ENCODE measurements at regions not wholly inside any gene's neighbourhood (a gene's known extent, or its start where the extent isn't known, plus 50 kb on each side); places are given as distances from the start of the nearest gene placed in this dataset.

DNA sequence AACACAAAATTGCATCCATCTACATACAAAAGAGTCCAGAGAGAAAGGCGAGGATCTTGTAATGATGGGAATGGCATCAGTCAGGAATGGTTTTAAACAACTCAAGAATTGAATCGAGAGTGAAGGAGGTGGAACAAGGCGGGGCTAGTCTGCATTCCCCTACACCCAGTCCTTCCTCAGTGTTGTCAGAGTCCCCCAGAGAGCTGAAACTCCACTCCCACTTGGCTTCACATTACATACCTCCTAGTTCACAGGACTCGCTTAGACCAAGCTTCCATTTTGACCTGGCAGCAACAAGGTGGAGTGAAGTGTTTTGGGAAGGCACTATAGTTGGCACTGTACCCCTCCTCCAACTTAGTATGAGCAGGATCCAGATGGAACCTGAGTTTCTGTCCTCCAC is 1273.5 kb upstream of the CRIM1 start:
- BruUV-seq (replicated peaks): no TSS peak
- TF ChIP-seq, protein P1, sequence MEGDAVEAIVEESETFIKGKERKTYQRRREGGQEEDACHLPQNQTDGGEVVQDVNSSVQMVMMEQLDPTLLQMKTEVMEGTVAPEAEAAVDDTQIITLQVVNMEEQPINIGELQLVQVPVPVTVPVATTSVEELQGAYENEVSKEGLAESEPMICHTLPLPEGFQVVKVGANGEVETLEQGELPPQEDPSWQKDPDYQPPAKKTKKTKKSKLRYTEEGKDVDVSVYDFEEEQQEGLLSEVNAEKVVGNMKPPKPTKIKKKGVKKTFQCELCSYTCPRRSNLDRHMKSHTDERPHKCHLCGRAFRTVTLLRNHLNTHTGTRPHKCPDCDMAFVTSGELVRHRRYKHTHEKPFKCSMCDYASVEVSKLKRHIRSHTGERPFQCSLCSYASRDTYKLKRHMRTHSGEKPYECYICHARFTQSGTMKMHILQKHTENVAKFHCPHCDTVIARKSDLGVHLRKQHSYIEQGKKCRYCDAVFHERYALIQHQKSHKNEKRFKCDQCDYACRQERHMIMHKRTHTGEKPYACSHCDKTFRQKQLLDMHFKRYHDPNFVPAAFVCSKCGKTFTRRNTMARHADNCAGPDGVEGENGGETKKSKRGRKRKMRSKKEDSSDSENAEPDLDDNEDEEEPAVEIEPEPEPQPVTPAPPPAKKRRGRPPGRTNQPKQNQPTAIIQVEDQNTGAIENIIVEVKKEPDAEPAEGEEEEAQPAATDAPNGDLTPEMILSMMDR (IDR thresholded peaks at IDR 0.05; ENCODE audit: unreplicated experiment): no peak
- Mint-ChIP-seq H3K27ac (ENCODE audit: unreplicated experiment) (no peak overlapping the region), H3K9me3 (ENCODE audit: low read depth, unreplicated experiment) (peaks cover 15% of the 10 kb centered on the region), H3K27me3 (ENCODE audit: unreplicated experiment) (no peaks in the 10 kb centered on the region), H3K36me3 (ENCODE audit: insufficient read depth, unreplicated experiment) (no peaks in the 10 kb centered on the region), H3K4me3 (ENCODE audit: low read depth, unreplicated experiment) (no peak overlapping the region), H3K4me1 (ENCODE audit: low read depth, unreplicated experiment) (no peaks in the 10 kb centered on the region)
- intact Hi-C loops (cut with micrococcal nuclease; ENCODE audit: unreplicated experiment): no loop called here
- DNase-seq: no peak
- CTCF ChIA-PET: no interaction called here

GRCh38 chr2:35081622-35082015 is 1274.0 kb upstream of the CRIM1 start:
- H3K9me3 Mint-ChIP-seq (ENCODE audit: low read depth, unreplicated experiment): peaks cover 14% of the 10 kb centered on the region
- TF ChIP-seq, protein P1 (IDR thresholded peaks at IDR 0.05; ENCODE audit: unreplicated experiment): no peak
- intact Hi-C loops (cut with micrococcal nuclease; ENCODE audit: unreplicated experiment): no loop called here
- no peaks in the 10 kb centered on the region for H3K27me3 Mint-ChIP-seq (ENCODE audit: unreplicated experiment)
- H3K4me3 Mint-ChIP-seq (ENCODE audit: low read depth, unreplicated experiment): no peak overlapping the region
- no TSS peak for BruUV-seq (replicated peaks)
- no peak for DNase-seq
- CTCF ChIA-PET: interaction anchor here (0.6 kb wide), 1 partner anchor 22 kb away, joined by 3 read pairs; no protein-coding TSS in a partner anchor
- no peaks in the 10 kb centered on the region for H3K36me3 Mint-ChIP-seq (ENCODE audit: insufficient read depth, unreplicated experiment)
- no peak overlapping the region for H3K27ac Mint-ChIP-seq (ENCODE audit: unreplicated experiment)
- H3K4me1 Mint-ChIP-seq (ENCODE audit: low read depth, unreplicated experiment): no peaks in the 10 kb centered on the region

DNA sequence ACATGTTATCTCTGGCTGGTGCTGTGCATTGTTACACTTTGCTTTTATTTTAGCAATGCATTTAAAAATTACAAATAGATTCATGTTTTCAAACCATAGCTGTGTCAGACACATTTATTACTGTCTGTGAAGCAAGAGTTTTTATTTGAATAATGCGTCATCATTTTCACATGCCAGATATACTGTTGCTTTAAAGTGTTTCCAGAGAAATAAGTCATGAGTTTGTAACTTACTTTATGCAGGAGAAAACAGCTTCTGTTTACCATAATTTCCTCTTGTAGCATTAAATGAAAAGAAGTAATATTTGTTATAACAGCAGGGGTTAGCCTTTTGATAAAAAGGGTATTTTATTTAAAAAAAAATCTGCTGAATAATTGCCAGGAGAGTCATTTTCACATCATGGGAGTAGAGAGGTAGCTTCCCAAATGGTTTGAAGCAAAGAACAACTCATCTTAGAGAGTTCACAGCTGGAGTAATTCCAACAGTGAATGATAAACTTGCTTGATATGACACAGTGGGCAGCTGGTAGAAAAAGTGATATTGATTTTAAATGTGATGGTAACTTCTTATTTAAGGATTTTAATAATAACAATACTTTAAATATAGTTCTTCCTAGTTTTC is 1274.5 kb upstream of the CRIM1 start:
- no peaks in the 10 kb centered on the region for H3K36me3 Mint-ChIP-seq (ENCODE audit: insufficient read depth, unreplicated experiment)
- no TSS peak for BruUV-seq (replicated peaks)
- DNase-seq: no peak
- intact Hi-C loops (cut with micrococcal nuclease; ENCODE audit: unreplicated experiment): no loop called here
- H3K4me1 Mint-ChIP-seq (ENCODE audit: low read depth, unreplicated experiment): no peaks in the 10 kb centered on the region
- TF ChIP-seq, protein P1 (IDR thresholded peaks at IDR 0.05; ENCODE audit: unreplicated experiment): no peak
- no peak overlapping the region for H3K4me3 Mint-ChIP-seq (ENCODE audit: low read depth, unreplicated experiment)
- CTCF ChIA-PET: interaction anchor here (0.6 kb wide), 1 partner anchor 23 kb away, joined by 3 read pairs; no protein-coding TSS in a partner anchor
- no peaks in the 10 kb centered on the region for H3K27me3 Mint-ChIP-seq (ENCODE audit: unreplicated experiment)
- no peak overlapping the region for H3K27ac Mint-ChIP-seq (ENCODE audit: unreplicated experiment)
- peaks cover 9% of the 10 kb centered on the region for H3K9me3 Mint-ChIP-seq (ENCODE audit: low read depth, unreplicated experiment)

DNA sequence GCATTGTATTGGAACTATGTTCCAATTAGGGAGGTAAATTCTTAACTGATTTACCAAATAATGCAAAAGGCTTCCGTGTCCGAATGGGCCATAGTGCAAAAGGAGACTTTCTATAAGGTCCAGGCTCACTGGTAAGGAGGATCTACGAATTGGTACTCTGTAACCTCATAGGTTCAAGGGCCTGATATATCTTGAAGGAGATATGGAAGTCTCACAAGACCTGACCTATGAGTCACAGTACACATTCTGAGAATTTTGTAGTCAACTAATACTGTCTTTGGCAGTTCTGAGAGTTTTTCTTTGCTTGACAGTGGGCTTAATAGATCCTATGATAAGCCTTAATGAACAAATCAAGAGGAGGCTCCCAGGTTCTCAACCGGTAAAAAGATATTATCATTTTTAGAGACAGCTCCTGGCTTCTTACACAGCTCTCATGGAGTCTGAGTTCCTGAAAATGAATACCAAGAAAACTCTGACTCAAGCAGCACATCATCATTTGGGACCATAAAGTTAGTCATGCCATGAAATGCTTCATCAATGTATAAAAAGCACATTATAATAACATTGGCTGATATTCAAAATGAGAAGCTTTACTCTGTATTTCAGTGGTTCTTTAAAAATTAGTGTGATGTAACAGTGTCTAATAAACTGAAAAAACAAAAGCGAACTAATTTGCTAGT is 1275.2 kb upstream of the CRIM1 start:
- no TSS peak for BruUV-seq (replicated peaks)
- H3K27ac Mint-ChIP-seq (ENCODE audit: unreplicated experiment): no peak overlapping the region

More for the DNA sequence above, 1275.2 kb upstream of the CRIM1 start:
- no peaks in the 10 kb centered on the region for H3K4me1 Mint-ChIP-seq (ENCODE audit: low read depth, unreplicated experiment)
- no peaks in the 10 kb centered on the region for H3K36me3 Mint-ChIP-seq (ENCODE audit: insufficient read depth, unreplicated experiment)
- no peak overlapping the region for H3K4me3 Mint-ChIP-seq (ENCODE audit: low read depth, unreplicated experiment)
- intact Hi-C loops (cut with micrococcal nuclease; ENCODE audit: unreplicated experiment): no loop called here
- no peak for DNase-seq
- CTCF ChIA-PET: no interaction called here
- peaks cover 4% of the 10 kb centered on the region for H3K9me3 Mint-ChIP-seq (ENCODE audit: low read depth, unreplicated experiment)
- TF ChIP-seq, protein P1 (IDR thresholded peaks at IDR 0.05; ENCODE audit: unreplicated experiment): no peak
- no peaks in the 10 kb centered on the region for H3K27me3 Mint-ChIP-seq (ENCODE audit: unreplicated experiment)
